ENCODE measurements at regions not wholly inside any gene's neighbourhood (a gene's known extent, or its start where the extent isn't known, plus 50 kb on each side); places are given as distances from the start of the nearest gene placed in this dataset.

- ChIA-PET SMC1A (ENCODE audit: uncharacterized antibody, unreplicated experiment) (interaction anchor here (0.6 to 5.6 kb wide), 26 partner anchors 10 to 265 kb away, joined by 3 to 80 read pairs (median 4); no protein-coding TSS in a partner anchor), POLR2A (interaction anchor here (1.0 to 1.4 kb wide), 7 partner anchors 24 to 218 kb away, joined by 3 to 5 read pairs (median 4); no protein-coding TSS in a partner anchor), RAD21 (ENCODE audit: unreplicated experiment) (interaction anchor here (0.7 to 4.3 kb wide), 13 partner anchors 9 to 482 kb away, joined by 3 to 28 read pairs (median 5); partner anchors contain the start of gene KLF7), CTCF (interaction anchor here (0.5 to 1.7 kb wide), 8 partner anchors 9 to 190 kb away, joined by 3 to 6 read pairs (median 3); no protein-coding TSS in a partner anchor)
- ATAC-seq (peak; percentile 57), FAIRE-seq (no peak), DNase-seq (ENCODE audit: low read depth, low spot score) (no peak)
- no peaks in the 10 kb centered on the region for H3K27me3 ChIP-seq (replicated peaks in 1 of 2; ENCODE audit: control insufficient read depth in 2 of 2, insufficient read depth in 2 of 2, low read length in 1 of 2)
- no peaks in the 10 kb centered on the region; the same call in 2 of the 3 replicates for H3K9me3 ChIP-seq (replicated peaks; ENCODE audit: control insufficient read depth, insufficient read depth, low read length)
- no peaks in the 10 kb centered on the region for H4K20me1 ChIP-seq (ENCODE audit: control insufficient read depth, insufficient read depth)
- in situ Hi-C loops (cut with MboI) = no loop called here
- H3K4me2 ChIP-seq (ENCODE audit: control insufficient read depth, insufficient read depth) = peak overlapping the region; percentile 80
- H3K4me3 ChIP-seq = no peak overlapping the region
- 90% methylated on average over 1 of the region's 1 CpG for WGBS (ENCODE audit: insufficient coverage, insufficient replicate concordance, low lambda C conversion rate, missing lambda C conversion rate)
- H3K27ac ChIP-seq (ENCODE audit: control insufficient read depth, insufficient read depth) = peak overlapping the region; percentile 36; the same call in 1 of the 2 replicates
- intact Hi-C loops (cut with micrococcal nuclease; ENCODE audit: unreplicated experiment) = no loop called here
- no TSS peak for BruUV-seq (replicated peaks)
- peak overlapping the region; percentile 38; the same call in 1 of the 2 replicates for H3K9ac ChIP-seq (ENCODE audit: control insufficient read depth, insufficient read depth, low read length)
- peaks cover 27% of the 10 kb centered on the region for H3K4me1 ChIP-seq (ENCODE audit: control insufficient read depth, insufficient read depth, low read length)
- H3K79me2 ChIP-seq (ENCODE audit: control insufficient read depth, insufficient read depth, low read length) = no peaks in the 10 kb centered on the region
- no peaks in the 10 kb centered on the region for H3K36me3 ChIP-seq (ENCODE audit: control insufficient read depth in 2 of 2, insufficient read depth in 2 of 2, low read length in 1 of 2)
- H2AFZ ChIP-seq (ENCODE audit: control insufficient read depth, low read depth, low read length) = peak overlapping the region; percentile 87
- TF ChIP-seq KAT2A (conservative IDR thresholded peaks at IDR 0.05; ENCODE audit: control insufficient read depth, low read depth, low read length) = no peak
- no peak for TF ChIP-seq LARP7 (IDR thresholded peaks at IDR 0.05)
- TF ChIP-seq, protein P1, sequence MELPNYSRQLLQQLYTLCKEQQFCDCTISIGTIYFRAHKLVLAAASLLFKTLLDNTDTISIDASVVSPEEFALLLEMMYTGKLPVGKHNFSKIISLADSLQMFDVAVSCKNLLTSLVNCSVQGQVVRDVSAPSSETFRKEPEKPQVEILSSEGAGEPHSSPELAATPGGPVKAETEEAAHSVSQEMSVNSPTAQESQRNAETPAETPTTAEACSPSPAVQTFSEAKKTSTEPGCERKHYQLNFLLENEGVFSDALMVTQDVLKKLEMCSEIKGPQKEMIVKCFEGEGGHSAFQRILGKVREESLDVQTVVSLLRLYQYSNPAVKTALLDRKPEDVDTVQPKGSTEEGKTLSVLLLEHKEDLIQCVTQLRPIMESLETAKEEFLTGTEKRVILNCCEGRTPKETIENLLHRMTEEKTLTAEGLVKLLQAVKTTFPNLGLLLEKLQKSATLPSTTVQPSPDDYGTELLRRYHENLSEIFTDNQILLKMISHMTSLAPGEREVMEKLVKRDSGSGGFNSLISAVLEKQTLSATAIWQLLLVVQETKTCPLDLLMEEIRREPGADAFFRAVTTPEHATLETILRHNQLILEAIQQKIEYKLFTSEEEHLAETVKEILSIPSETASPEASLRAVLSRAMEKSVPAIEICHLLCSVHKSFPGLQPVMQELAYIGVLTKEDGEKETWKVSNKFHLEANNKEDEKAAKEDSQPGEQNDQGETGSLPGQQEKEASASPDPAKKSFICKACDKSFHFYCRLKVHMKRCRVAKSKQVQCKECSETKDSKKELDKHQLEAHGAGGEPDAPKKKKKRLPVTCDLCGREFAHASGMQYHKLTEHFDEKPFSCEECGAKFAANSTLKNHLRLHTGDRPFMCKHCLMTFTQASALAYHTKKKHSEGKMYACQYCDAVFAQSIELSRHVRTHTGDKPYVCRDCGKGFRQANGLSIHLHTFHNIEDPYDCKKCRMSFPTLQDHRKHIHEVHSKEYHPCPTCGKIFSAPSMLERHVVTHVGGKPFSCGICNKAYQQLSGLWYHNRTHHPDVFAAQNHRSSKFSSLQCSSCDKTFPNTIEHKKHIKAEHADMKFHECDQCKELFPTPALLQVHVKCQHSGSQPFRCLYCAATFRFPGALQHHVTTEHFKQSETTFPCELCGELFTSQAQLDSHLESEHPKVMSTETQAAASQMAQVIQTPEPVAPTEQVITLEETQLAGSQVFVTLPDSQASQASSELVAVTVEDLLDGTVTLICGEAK (IDR thresholded peaks at IDR 0.05; ENCODE audit: borderline replicate concordance) = no peak
- no peak for TF ChIP-seq NFIC (IDR thresholded peaks at IDR 0.05; ENCODE audit: low read depth, low read length)
- no peak for TF ChIP-seq CREM (IDR thresholded peaks at IDR 0.05; ENCODE audit: low read depth)
- 0 out of 2 replicates have a peak, but pooled peaks have one; percentile 25 for TF ChIP-seq RAD21 (IDR thresholded peaks at IDR 0.05; ENCODE audit: insufficient read depth, low read depth, low read length)
- peak; percentile 15; the same call in 1 of the 2 replicates for TF ChIP-seq JUNB (IDR thresholded peaks at IDR 0.05)
- TF ChIP-seq TCF3 (IDR thresholded peaks at IDR 0.05; ENCODE audit: borderline replicate concordance, insufficient read depth, low read depth, low read length) = no peak
- TF ChIP-seq, protein P2, sequence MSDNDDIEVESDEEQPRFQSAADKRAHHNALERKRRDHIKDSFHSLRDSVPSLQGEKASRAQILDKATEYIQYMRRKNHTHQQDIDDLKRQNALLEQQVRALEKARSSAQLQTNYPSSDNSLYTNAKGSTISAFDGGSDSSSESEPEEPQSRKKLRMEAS (IDR thresholded peaks at IDR 0.05; ENCODE audit: low read depth, low read length) = no peak
- TF ChIP-seq EP300 (IDR thresholded peaks at IDR 0.05; ENCODE audit: borderline replicate concordance in 1 of 2, control insufficient read depth in 1 of 2, low read depth in 2 of 2, low read length in 2 of 2) = no peak
- no peak for TF ChIP-seq EED (IDR thresholded peaks at IDR 0.05; ENCODE audit: low read depth)
- no peak for TF ChIP-seq CHD4 (IDR thresholded peaks at IDR 0.05)
- TF ChIP-seq, protein P3, sequence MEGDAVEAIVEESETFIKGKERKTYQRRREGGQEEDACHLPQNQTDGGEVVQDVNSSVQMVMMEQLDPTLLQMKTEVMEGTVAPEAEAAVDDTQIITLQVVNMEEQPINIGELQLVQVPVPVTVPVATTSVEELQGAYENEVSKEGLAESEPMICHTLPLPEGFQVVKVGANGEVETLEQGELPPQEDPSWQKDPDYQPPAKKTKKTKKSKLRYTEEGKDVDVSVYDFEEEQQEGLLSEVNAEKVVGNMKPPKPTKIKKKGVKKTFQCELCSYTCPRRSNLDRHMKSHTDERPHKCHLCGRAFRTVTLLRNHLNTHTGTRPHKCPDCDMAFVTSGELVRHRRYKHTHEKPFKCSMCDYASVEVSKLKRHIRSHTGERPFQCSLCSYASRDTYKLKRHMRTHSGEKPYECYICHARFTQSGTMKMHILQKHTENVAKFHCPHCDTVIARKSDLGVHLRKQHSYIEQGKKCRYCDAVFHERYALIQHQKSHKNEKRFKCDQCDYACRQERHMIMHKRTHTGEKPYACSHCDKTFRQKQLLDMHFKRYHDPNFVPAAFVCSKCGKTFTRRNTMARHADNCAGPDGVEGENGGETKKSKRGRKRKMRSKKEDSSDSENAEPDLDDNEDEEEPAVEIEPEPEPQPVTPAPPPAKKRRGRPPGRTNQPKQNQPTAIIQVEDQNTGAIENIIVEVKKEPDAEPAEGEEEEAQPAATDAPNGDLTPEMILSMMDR (IDR thresholded peaks at IDR 0.05 in 2 of 3, conservative IDR thresholded peaks at IDR 0.05 in 1 of 3; ENCODE audit: control insufficient read depth in 2 of 3, extremely low read depth in 1 of 3, insufficient read depth in 1 of 3, low read depth in 3 of 3, low read length in 3 of 3) = peak in 1 of 3 experiments; percentile 2; a peak in 1 of 6 replicates
- TF ChIP-seq ZNF24 (IDR thresholded peaks at IDR 0.05) = no peak
Measured at GRCh38 chr2:207283356-207283755, 117.6 kb upstream of the KLF7 start.

Data from GM12878 (cell line).